Lung (tissue), 11 donors: ENCODE measurements at regions not wholly inside any gene's neighbourhood (a gene's known extent, or its start where the extent isn't known, plus 50 kb on each side); places are given as distances from the start of the nearest gene placed in this dataset.

ENCODE experiments used
- ATAC-seq: fragments of 200-7000 bp; cut with Tn5 transposase; one replicate; pipeline ENCODE4 v1.9.1; 2020; ENCODE audit warnings: moderate number of reproducible peaks; ENCODE audit not compliant: insufficient read depth, low FRiP score
- DNase-seq, 3 donors: peaks; one replicate each; pipeline ENCODE4 v3.0.0-alpha.2; 2013 to 2017
- H3K27ac ChIP-seq, 2 donors: one replicate each; pipeline ENCODE4 v1.5.1; 2013; ENCODE audit warnings: mild to moderate bottlenecking in 2 of 2, moderate library complexity in 2 of 2, control low read depth in 1 of 2, inconsistent platforms in 1 of 2, low read depth in 1 of 2, low read length in 1 of 2
- H3K27me3 ChIP-seq, 3 donors: one replicate each; pipeline ENCODE4 v1.5.1; 2013; ENCODE audit warnings: low read length in 2 of 3; ENCODE audit not compliant: control insufficient read depth in 3 of 3, insufficient read depth in 3 of 3
- H3K36me3 ChIP-seq, 4 donors: one replicate each; pipeline ENCODE4 v1.5.1; 2013; ENCODE audit warnings: low read length in 4 of 4, mild to moderate bottlenecking in 1 of 4, moderate library complexity in 1 of 4; ENCODE audit not compliant: control insufficient read depth in 4 of 4, insufficient read depth in 4 of 4
- H3K4me1 ChIP-seq, 5 donors: one replicate each; pipeline ENCODE4 v1.5.1; 2013; ENCODE audit warnings: low read length in 5 of 5, mild to moderate bottlenecking in 2 of 5, moderate library complexity in 1 of 5; ENCODE audit not compliant: control insufficient read depth in 5 of 5, insufficient read depth in 5 of 5
- H3K4me3 ChIP-seq: one replicate; pipeline ENCODE4 v1.5.1; 2013; ENCODE audit warnings: mild to moderate bottlenecking, control low read depth, moderate library complexity
- H3K9ac ChIP-seq, 2 donors: one replicate each; pipeline ENCODE4 v1.5.1; 2013; ENCODE audit warnings: low read length in 2 of 2, control low read depth in 1 of 2; ENCODE audit not compliant: insufficient read depth in 1 of 2
- H3K9me3 ChIP-seq, 4 donors: one replicate each; pipeline ENCODE4 v1.5.1; 2013; ENCODE audit warnings: low read length in 3 of 4, mild to moderate bottlenecking in 1 of 4, moderate library complexity in 1 of 4; ENCODE audit not compliant: control insufficient read depth in 4 of 4, insufficient read depth in 3 of 4
- CTCF ChIP-seq: IDR thresholded peaks from 2 replicates; pipeline ENCODE4 v1.5.1; 2012; ENCODE audit warnings: mild to moderate bottlenecking; ENCODE audit errors: control extremely low read depth, extremely low read depth
- WGBS, 2 donors: extraction: QIAGEN DNeasy Blood & Tissue Kit; methylation state at CpG; one replicate each; pipeline ENCODE4 v1.1.7; 2013; 5-methylcytosine and 5-hydroxymethylcytosine counted together
- donor health status: control.
- donor health status: control.
- donor health status: Bipolar disorder and iron deficiency.
- donor health status: healthy.
- donor health status: DM: yes; HTN: yes; CAD: no.

GRCh38 chr14:58947814-58948445 is 240.5 kb upstream of the DAAM1 start:
- H3K27me3 ChIP-seq: no peaks in the 10 kb centered on the region
- ATAC-seq (no peak), DNase-seq (peak; percentile 36 to 69 (median 57))
- TF ChIP-seq CTCF: no peak
- H3K27ac ChIP-seq: no peak overlapping the region
- H3K36me3 ChIP-seq: no peaks in the 10 kb centered on the region
- no peak overlapping the region for H3K9ac ChIP-seq
- WGBS, 2 donors: 81 to 82% methylated on average over 4 of the region's 4 CpGs
- peaks cover 0 to 15% (median 0%) of the 10 kb centered on the region in 5 donors for H3K4me1 ChIP-seq
- no peaks in the 10 kb centered on the region for H3K9me3 ChIP-seq
- no peak overlapping the region for H3K4me3 ChIP-seq

GRCh38 chr14:58950555-58950954 is 237.9 kb upstream of the DAAM1 start:
- no peak for TF ChIP-seq CTCF
- ATAC-seq (no peak), DNase-seq (no peak)
- H3K9me3 ChIP-seq: no peaks in the 10 kb centered on the region
- peaks cover 0 to 19% (median 2%) of the 10 kb centered on the region in 5 donors for H3K4me1 ChIP-seq
- H3K27ac ChIP-seq: no peak overlapping the region
- H3K4me3 ChIP-seq: no peak overlapping the region
- WGBS, 2 donors: 66 to 79% methylated on average over 1 of the region's 1 CpG
- no peaks in the 10 kb centered on the region for H3K36me3 ChIP-seq
- no peak overlapping the region for H3K9ac ChIP-seq
- no peaks in the 10 kb centered on the region for H3K27me3 ChIP-seq

DNA sequence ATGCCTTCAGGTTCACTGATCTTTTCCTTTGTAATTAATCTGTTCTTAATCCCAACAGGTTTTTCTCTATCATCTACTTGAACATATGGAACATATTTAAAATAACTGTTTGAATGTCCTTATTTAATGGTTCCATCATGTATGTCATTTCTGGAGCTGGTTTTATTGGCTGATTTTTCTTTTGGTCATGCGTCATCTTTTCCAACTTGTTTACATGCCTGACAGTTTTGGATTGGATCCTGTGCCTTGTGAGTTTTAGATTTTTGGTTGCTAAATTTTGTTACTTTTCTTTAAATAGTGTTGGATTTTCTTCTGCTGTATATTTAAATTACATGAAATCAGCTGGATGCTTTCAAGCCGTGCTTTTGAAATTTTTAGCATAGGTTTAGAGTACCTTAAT is 237.3 kb upstream of the DAAM1 start:
- Histone ChIP-seq H3K27ac (no peak overlapping the region), H3K36me3 (no peaks in the 10 kb centered on the region), H3K4me3 (no peak overlapping the region), H3K9ac (no peak overlapping the region), H3K27me3 (no peaks in the 10 kb centered on the region), H3K9me3 (no peaks in the 10 kb centered on the region), H3K4me1 (peaks cover 0 to 20% (median 4%) of the 10 kb centered on the region in 5 donors)
- ATAC-seq (no peak), DNase-seq (no peak)
- no peak for TF ChIP-seq CTCF
- WGBS, 2 donors: 93 to 95% methylated on average over 2 of the region's 2 CpGs

DNA sequence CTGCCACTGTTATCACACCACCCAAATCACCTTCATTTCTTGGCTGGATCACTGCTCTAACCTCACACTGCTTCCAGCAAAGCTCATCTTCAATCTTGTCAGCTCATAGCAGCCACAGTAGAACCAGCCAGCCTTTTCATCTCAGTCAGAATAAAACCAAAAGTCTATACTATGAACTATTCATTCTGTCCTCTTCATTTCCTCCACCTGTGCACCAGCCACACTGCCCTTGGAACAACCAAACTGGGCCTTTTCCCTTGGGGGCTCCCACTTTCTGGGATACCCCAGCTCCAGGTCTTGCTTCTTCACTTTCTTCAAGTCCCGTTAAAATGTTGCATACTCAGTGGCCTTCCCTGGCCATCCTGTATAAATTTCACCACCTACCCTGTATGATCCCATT is 234.4 kb upstream of the DAAM1 start:
- Histone ChIP-seq H3K36me3 (no peaks in the 10 kb centered on the region), H3K4me1 (peaks cover 0 to 14% (median 3%) of the 10 kb centered on the region in 5 donors), H3K27ac (no peak overlapping the region), H3K4me3 (no peak overlapping the region), H3K27me3 (no peaks in the 10 kb centered on the region), H3K9me3 (peaks cover 0 to 2% (median 0%) of the 10 kb centered on the region in 4 donors), H3K9ac (no peak overlapping the region)
- ATAC-seq (no peak), DNase-seq (no peak)
- WGBS, 2 donors: 90 to 100% methylated on average over 1 of the region's 1 CpG
- TF ChIP-seq CTCF: no peak
